HUES48 (cell line): ENCODE measurements at regions not wholly inside any gene's neighbourhood (a gene's known extent, or its start where the extent isn't known, plus 50 kb on each side); places are given as distances from the start of the nearest gene placed in this dataset.

Source experiments
- H3K27ac ChIP-seq: one replicate; pipeline ENCODE4 v1.7.0; 2013; ENCODE audit warnings: low read depth, low read length, inconsistent platforms
- H3K27me3 ChIP-seq: 2 replicates; pipeline ENCODE4 v1.6.1; 2013; ENCODE audit warnings: mild to moderate bottlenecking, low read length; ENCODE audit not compliant: control insufficient read depth, insufficient read depth
- H3K36me3 ChIP-seq: 2 replicates; pipeline ENCODE4 v1.6.1; 2013; ENCODE audit warnings: low read length; ENCODE audit not compliant: control insufficient read depth, insufficient read depth
- H3K4me1 ChIP-seq: 2 replicates; pipeline ENCODE4 v1.6.1; 2013; ENCODE audit warnings: mild to moderate bottlenecking, low read length; ENCODE audit not compliant: control insufficient read depth, insufficient read depth
- H3K4me3 ChIP-seq: 2 replicates; pipeline ENCODE4 v1.5.1; 2013; ENCODE audit warnings: mild to moderate bottlenecking, low read depth, low read length
- H3K9ac ChIP-seq: 2 replicates; pipeline ENCODE4 v1.6.1; 2013; ENCODE audit warnings: mild to moderate bottlenecking, low read depth, low read length, moderate library complexity
- H3K9me3 ChIP-seq: 2 replicates; pipeline ENCODE4 v1.6.1; 2013; ENCODE audit warnings: low read length; ENCODE audit not compliant: control insufficient read depth, insufficient read depth

GRCh38 chr13:74464670-74465069 is 330.5 kb upstream of the KLF12 start:
- Histone ChIP-seq H3K4me3 (no peak overlapping the region), H3K27me3 (no peaks in the 10 kb centered on the region), H3K9me3 (no peaks in the 10 kb centered on the region), H3K27ac (no peak overlapping the region), H3K36me3 (no peaks in the 10 kb centered on the region), H3K9ac (no peak overlapping the region), H3K4me1 (peaks cover 26% of the 10 kb centered on the region)

- no peak overlapping the region for H3K27ac ChIP-seq
- H3K4me3 ChIP-seq: no peak overlapping the region
- H3K27me3 ChIP-seq: no peaks in the 10 kb centered on the region
- H3K9me3 ChIP-seq: no peaks in the 10 kb centered on the region
- H3K36me3 ChIP-seq: no peaks in the 10 kb centered on the region
- no peak overlapping the region for H3K9ac ChIP-seq
- H3K4me1 ChIP-seq: peaks cover 13% of the 10 kb centered on the region
These were observed 326.8 kb upstream of the KLF12 start for GRCh38 chr13:74461011-74461410.

GRCh38 chr13:74452881-74453280 is 318.7 kb upstream of the KLF12 start:
- Histone ChIP-seq H3K9ac (no peak overlapping the region), H3K4me3 (no peak overlapping the region), H3K4me1 (no peaks in the 10 kb centered on the region; the same call in 1 of the 2 replicates), H3K36me3 (no peaks in the 10 kb centered on the region), H3K27ac (no peak overlapping the region), H3K9me3 (no peaks in the 10 kb centered on the region), H3K27me3 (no peaks in the 10 kb centered on the region)

DNA sequence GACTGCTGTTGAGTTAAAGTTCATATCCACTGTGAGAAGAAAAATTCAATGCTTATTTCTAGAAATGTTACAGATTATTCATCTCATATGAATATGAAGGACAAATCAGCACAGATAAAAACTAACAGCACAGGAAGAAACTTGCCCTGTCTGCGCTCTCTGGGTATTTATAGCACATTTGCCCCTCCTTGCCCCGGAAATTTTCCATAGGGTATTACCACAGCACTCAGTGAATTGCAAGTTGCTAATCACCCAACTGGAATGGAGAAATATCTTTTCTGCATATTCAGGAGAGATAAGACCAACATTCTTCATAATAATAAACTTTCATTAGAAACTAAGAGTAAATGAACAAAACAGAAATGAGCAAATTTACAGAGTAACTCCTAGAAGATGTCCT is 318.0 kb upstream of the KLF12 start:
- no peaks in the 10 kb centered on the region for H3K36me3 ChIP-seq
- no peaks in the 10 kb centered on the region for H3K27me3 ChIP-seq
- no peak overlapping the region for H3K9ac ChIP-seq
- H3K4me3 ChIP-seq: no peak overlapping the region
- H3K27ac ChIP-seq: no peak overlapping the region
- H3K4me1 ChIP-seq: no peaks in the 10 kb centered on the region; the same call in 1 of the 2 replicates
- no peaks in the 10 kb centered on the region for H3K9me3 ChIP-seq

- no peak overlapping the region for H3K27ac ChIP-seq
- no peaks in the 10 kb centered on the region for H3K9me3 ChIP-seq
- no peaks in the 10 kb centered on the region for H3K27me3 ChIP-seq
- no peak overlapping the region for H3K4me3 ChIP-seq
- H3K4me1 ChIP-seq: no peaks in the 10 kb centered on the region; the same call in 1 of the 2 replicates
- no peak overlapping the region for H3K9ac ChIP-seq
- no peaks in the 10 kb centered on the region for H3K36me3 ChIP-seq
These were observed 316.8 kb upstream of the KLF12 start for GRCh38 chr13:74450964-74451363.

DNA sequence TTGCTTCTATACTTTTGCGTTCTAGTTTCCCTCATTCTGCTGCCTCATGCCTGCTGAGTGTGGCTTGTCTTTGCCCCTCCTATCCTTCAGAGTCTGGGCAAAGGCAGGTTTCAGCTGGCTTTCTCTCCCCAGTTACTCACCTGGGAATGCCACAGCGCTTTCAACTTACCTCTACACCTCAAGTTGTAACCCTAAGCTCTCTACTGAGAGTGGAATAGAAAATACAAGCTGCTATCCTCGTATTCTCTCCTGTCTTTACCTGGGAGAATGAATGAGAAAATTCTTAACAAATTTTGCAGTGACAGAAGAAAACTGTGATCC is 316.3 kb upstream of the KLF12 start:
- no peak overlapping the region for H3K4me3 ChIP-seq
- H3K36me3 ChIP-seq: no peaks in the 10 kb centered on the region
- no peak overlapping the region for H3K27ac ChIP-seq

DNA sequence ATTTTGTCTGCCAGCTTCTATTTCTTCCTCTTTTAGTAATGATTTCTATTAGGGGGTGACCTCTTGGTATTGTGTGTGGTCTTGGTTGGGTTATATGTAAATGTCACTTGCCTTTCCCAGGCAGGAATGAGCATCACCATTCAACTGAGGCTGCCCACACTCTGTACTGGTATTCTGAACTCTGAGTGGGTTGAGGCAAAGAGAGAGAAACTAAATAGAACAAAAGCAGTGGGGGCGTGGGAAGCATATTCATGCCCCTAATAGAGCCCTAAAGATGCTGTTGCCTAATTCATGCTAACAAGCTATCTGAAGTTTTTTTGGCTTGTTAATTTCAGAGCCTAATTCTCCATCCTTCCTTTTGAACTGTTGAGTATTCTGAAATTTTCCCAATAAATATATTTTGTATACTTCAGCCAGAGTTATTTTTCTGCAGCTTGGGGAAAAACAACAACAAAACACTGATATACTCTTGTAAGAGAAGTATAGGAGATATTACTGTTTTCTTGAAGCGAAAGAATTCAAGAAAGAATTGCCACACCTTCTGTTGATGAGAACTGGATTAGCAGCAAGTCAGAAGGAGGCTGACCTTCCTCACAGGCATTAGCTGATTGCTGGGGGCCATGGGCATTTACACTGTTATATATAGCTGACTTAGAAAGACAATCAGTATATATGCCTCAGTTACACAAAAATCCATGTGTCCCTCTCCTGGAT is 315.8 kb upstream of the KLF12 start:
- Histone ChIP-seq H3K27ac (no peak overlapping the region), H3K9me3 (no peaks in the 10 kb centered on the region), H3K27me3 (no peaks in the 10 kb centered on the region), H3K4me1 (no peaks in the 10 kb centered on the region; the same call in 1 of the 2 replicates), H3K36me3 (no peaks in the 10 kb centered on the region), H3K4me3 (no peak overlapping the region), H3K9ac (no peak overlapping the region)

More for the DNA sequence above, 316.3 kb upstream of the KLF12 start:
- Histone ChIP-seq H3K27me3 (no peaks in the 10 kb centered on the region), H3K4me1 (no peaks in the 10 kb centered on the region; the same call in 1 of the 2 replicates), H3K9me3 (no peaks in the 10 kb centered on the region), H3K9ac (no peak overlapping the region)

DNA sequence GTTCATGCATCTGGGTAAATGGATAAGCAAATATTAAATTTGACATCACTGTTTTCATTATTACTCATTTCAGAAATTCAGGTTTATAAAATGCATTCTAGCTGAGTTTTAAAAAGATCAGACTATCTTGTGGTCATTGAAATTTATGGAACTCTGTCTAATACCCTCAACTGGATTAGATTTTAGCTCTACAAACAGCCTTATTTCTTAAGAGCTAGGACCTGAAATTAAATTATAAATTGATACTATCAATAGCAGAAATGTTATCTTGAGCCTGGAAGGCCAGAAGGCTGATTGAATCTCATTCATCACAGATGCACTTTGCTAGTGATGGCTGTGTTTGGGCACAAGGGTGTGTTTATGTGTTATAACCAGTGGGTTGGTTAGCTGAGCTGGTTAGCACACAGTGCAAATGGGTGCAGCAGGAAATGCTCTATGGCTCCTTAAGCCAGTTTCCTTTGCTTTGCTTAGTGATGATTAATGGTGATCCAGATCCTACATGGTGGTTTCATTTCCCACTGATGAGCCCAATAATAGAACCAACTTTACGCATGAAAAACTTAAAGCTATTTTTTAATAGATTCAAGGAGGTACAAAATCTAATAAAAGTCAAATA is 310.8 kb upstream of the KLF12 start:
- Histone ChIP-seq H3K9ac (no peak overlapping the region), H3K9me3 (no peaks in the 10 kb centered on the region), H3K4me1 (no peaks in the 10 kb centered on the region), H3K36me3 (no peaks in the 10 kb centered on the region), H3K27ac (no peak overlapping the region), H3K4me3 (no peak overlapping the region), H3K27me3 (no peaks in the 10 kb centered on the region)

DNA sequence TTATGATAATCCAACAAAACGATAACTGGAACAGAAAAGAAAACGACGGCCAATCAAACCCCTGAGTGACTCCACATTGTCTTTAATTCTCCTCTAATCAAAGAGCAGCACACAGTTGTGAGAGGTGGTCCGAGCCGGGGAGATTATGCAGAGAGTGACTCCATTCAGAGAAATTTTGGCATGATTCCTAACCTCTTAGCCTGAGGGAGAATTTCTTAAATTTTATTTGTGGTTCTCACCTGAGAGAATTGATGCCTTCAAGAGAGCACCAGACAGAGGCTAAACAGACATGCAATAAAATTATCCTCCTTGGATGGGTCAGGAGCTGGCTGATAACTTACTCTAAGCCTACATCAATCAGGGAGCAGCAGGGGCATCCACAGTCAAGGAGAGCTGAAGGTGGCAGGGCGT is 310.0 kb upstream of the KLF12 start:
- H3K4me3 ChIP-seq: no peak overlapping the region
- no peaks in the 10 kb centered on the region for H3K9me3 ChIP-seq

DNA sequence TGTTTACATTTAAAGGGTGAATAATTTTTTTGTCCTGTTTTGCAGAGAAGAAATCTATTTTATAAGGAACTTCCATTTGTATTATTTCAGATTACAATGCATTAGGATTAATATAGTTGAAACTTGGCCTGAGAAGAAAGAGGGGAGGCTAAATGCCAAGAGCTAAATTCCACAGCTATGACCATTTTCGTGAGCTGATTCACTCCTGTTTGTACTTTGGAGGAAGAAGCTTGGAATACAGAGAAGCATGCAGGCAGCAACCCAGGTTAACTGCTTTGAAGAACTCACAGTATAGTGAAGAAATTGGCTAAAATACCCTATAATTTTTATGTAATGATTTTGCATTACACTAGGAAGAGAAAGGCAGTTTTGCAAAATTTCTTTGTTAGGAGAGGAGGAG is 309.4 kb upstream of the KLF12 start:
- Histone ChIP-seq H3K36me3 (no peaks in the 10 kb centered on the region), H3K9me3 (no peaks in the 10 kb centered on the region)

More for the DNA sequence above, 310.0 kb upstream of the KLF12 start:
- Histone ChIP-seq H3K4me1 (no peaks in the 10 kb centered on the region), H3K27ac (no peak overlapping the region), H3K27me3 (no peaks in the 10 kb centered on the region), H3K9ac (no peak overlapping the region), H3K36me3 (no peaks in the 10 kb centered on the region)

GRCh38 chr13:74442751-74443150 is 308.5 kb upstream of the KLF12 start:
- Histone ChIP-seq H3K9ac (no peak overlapping the region), H3K27ac (no peak overlapping the region), H3K36me3 (no peaks in the 10 kb centered on the region), H3K4me3 (no peak overlapping the region), H3K27me3 (no peaks in the 10 kb centered on the region), H3K9me3 (no peaks in the 10 kb centered on the region), H3K4me1 (no peaks in the 10 kb centered on the region)

More for the DNA sequence above, 309.4 kb upstream of the KLF12 start:
- no peaks in the 10 kb centered on the region for H3K4me1 ChIP-seq
- H3K4me3 ChIP-seq: no peak overlapping the region
- H3K27me3 ChIP-seq: no peaks in the 10 kb centered on the region
- H3K9ac ChIP-seq: no peak overlapping the region
- no peak overlapping the region for H3K27ac ChIP-seq
